ENCODE measurements at regions not wholly inside any gene's neighbourhood (a gene's known extent, or its start where the extent isn't known, plus 50 kb on each side); places are given as distances from the start of the nearest gene placed in this dataset.

- DNase-seq, result no peak
- Histone ChIP-seq H3K4me1 (no peaks in the 10 kb centered on the region), H3K27ac (no peak overlapping the region), H3K27me3 (no peaks in the 10 kb centered on the region), H3K9me3 (no peaks in the 10 kb centered on the region), H3K36me3 (no peaks in the 10 kb centered on the region), H3K4me3 (no peak overlapping the region)
- intact Hi-C loops (cut with DNase I; ENCODE audit: low total_unique reads), result no loop called here
- TF ChIP-seq POLR2AphosphoS5 (IDR thresholded peaks at IDR 0.05) (no peak), CTCF (IDR thresholded peaks at IDR 0.05) (no peak), EP300 (IDR thresholded peaks at IDR 0.05; ENCODE audit: low read depth) (no peak), POLR2A (IDR thresholded peaks at IDR 0.05) (no peak)
- in situ Hi-C loops (cut with MboI; ENCODE audit: low pct_ligation_motif_present in 1 of 4, low pct_unique_long_range_greater_than_20kb in 1 of 4, low sequenced_read_pairs in 3 of 4), result no loop called here
Observed at GRCh38 chr9:25396828-25397227, 281.4 kb downstream of the TUSC1 start.

GRCh38 chr9:25381141-25381540 is 297.1 kb downstream of the TUSC1 start:
- intact Hi-C loops (cut with DNase I; ENCODE audit: low total_unique reads), result no loop called here
- Histone ChIP-seq H3K27me3 (no peaks in the 10 kb centered on the region), H3K4me1 (no peaks in the 10 kb centered on the region), H3K27ac (no peak overlapping the region), H3K36me3 (no peaks in the 10 kb centered on the region), H3K9me3 (no peaks in the 10 kb centered on the region), H3K4me3 (no peak overlapping the region)
- 70 to 71% methylated on average over 1 of the region's 1 CpG for WGBS, 2 donors (ENCODE audit: low coverage in 1 of 2)
- in situ Hi-C loops (cut with MboI; ENCODE audit: low pct_ligation_motif_present in 1 of 4, low pct_unique_long_range_greater_than_20kb in 1 of 4, low sequenced_read_pairs in 3 of 4), result no loop called here
- TF ChIP-seq CTCF (IDR thresholded peaks at IDR 0.05), result no peak
- no peak for TF ChIP-seq POLR2A (IDR thresholded peaks at IDR 0.05)
- TF ChIP-seq POLR2AphosphoS5 (IDR thresholded peaks at IDR 0.05), result no peak
- TF ChIP-seq EP300 (IDR thresholded peaks at IDR 0.05; ENCODE audit: low read depth), result no peak
- no peak for DNase-seq

- no peak overlapping the region for H3K27ac ChIP-seq
- DNase-seq, result no peak
- no peaks in the 10 kb centered on the region for H3K27me3 ChIP-seq
- intact Hi-C loops (cut with DNase I; ENCODE audit: low total_unique reads), result no loop called here
- no peaks in the 10 kb centered on the region for H3K4me1 ChIP-seq
- H3K4me3 ChIP-seq, result no peak overlapping the region
- H3K36me3 ChIP-seq, result no peaks in the 10 kb centered on the region
- TF ChIP-seq CTCF (IDR thresholded peaks at IDR 0.05), result no peak
- no peak for TF ChIP-seq POLR2AphosphoS5 (IDR thresholded peaks at IDR 0.05)
- TF ChIP-seq POLR2A (IDR thresholded peaks at IDR 0.05), result no peak
- no peak for TF ChIP-seq EP300 (IDR thresholded peaks at IDR 0.05; ENCODE audit: low read depth)
- H3K9me3 ChIP-seq, result no peaks in the 10 kb centered on the region
- 67 to 87% methylated on average over 1 to 10 of the region's 10 CpGs for WGBS, 2 donors (ENCODE audit: low coverage in 1 of 2)
- in situ Hi-C loops (cut with MboI; ENCODE audit: low pct_ligation_motif_present in 1 of 4, low pct_unique_long_range_greater_than_20kb in 1 of 4, low sequenced_read_pairs in 3 of 4), result no loop called here
Observed at GRCh38 chr9:25377039-25377438, 301.2 kb downstream of the TUSC1 start.

- Histone ChIP-seq H3K27me3 (no peaks in the 10 kb centered on the region), H3K36me3 (no peaks in the 10 kb centered on the region), H3K9me3 (no peaks in the 10 kb centered on the region), H3K27ac (no peak overlapping the region), H3K4me1 (no peaks in the 10 kb centered on the region), H3K4me3 (no peak overlapping the region)
- in situ Hi-C loops (cut with MboI; ENCODE audit: low pct_ligation_motif_present in 1 of 4, low pct_unique_long_range_greater_than_20kb in 1 of 4, low sequenced_read_pairs in 3 of 4) (no loop called here), intact Hi-C loops (cut with DNase I; ENCODE audit: low total_unique reads) (no loop called here)
- no peak for DNase-seq
- no peak for TF ChIP-seq CTCF (IDR thresholded peaks at IDR 0.05)
- TF ChIP-seq POLR2AphosphoS5 (IDR thresholded peaks at IDR 0.05), result no peak
- TF ChIP-seq POLR2A (IDR thresholded peaks at IDR 0.05), result no peak
- no peak for TF ChIP-seq EP300 (IDR thresholded peaks at IDR 0.05; ENCODE audit: low read depth)
- WGBS, 2 donors (ENCODE audit: low coverage in 1 of 2), result 72% methylated on average over 1 of the region's 1 CpG; no CpG with 5 or more reads in 1 of the 2 donors
Observed at GRCh38 chr9:25374281-25374680, 304.0 kb downstream of the TUSC1 start.

All from transverse colon (tissue), 4 donors.